NCI-H1694 treated with DMSO at 0.1 percent for 48 hours (cell line): ENCODE measurements at regions not wholly inside any gene's neighbourhood (a gene's known extent, or its start where the extent isn't known, plus 50 kb on each side); places are given as distances from the start of the nearest gene placed in this dataset.
"Not testable (repeated sequence)": the region's sequence is repeated elsewhere in the genome, so short reads cannot be mapped to it uniquely, and the experiment has no call there.

ENCODE experiments used
- DNase-seq: peaks from one replicate; lab custom pipeline; 2025; lab: John Stamatoyannopoulos, UW

DNA sequence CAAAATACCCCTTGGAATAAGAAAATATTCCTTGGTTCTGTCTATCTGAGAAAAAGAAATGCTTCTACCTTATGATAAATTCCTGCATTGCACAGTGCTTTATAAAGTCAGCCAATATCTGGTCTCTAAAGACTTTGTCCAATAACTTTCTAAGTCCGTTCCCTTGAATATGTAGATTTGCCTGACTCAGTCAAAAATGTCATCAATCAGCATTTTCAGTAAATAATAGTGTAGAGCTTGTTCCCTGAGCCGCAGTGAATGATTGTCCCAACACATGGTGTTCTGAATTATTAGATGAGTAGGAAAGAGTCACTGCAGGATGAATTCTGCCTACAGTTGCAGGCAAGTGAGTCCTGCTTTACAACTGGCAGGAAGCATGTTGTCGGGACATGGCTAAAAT, 316.8 kb upstream of the RBMS1 start:
- DNase-seq: no peak

DNA sequence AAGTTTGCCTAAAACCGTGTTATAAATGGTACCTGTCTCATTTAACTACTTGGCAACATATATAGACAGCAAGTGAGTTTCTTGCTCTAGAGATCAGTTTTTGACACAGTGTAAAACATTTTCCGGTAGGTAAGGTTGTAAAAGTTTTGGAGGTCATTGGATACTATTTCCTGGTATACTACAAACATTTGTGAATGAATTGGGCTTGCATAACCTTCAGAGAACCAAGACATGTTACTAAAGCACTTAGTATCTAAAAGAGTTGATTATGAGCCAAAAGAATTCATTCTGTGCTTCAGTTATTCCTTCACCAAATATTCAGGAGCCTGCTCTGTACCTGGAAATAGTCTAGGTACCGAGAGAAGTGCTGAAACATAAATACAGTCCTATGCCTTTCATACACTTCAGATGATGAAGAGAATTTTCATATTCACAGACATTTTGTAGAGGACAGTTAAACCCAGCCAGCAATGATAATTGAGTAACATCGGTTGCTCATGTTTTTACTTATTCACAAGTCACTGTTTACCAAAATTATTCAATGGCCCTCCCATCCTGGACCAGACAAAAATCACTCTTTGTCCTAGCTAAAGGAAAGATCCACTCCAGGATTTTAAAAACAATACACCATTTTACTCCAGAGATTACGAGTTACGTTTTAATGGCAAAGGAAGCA, 319.4 kb upstream of the RBMS1 start:
- no peak for DNase-seq

DNA sequence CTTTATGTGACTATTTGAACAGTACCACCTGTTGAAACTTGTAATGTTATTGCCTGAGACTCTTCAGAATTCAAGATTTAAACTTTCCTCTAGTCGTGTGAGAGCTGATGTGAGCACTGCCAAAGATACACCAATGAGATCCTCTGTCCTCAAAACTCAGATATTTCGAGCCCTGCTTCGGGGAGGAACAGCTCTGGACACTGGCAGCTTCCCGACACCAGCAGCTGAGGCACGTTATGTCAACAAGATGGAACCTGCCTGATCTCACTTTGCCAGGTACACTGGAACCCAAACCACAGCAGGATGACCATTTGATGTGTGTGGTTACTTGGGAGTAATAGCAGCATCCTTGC, 319.9 kb upstream of the RBMS1 start:
- no peak for DNase-seq

DNA sequence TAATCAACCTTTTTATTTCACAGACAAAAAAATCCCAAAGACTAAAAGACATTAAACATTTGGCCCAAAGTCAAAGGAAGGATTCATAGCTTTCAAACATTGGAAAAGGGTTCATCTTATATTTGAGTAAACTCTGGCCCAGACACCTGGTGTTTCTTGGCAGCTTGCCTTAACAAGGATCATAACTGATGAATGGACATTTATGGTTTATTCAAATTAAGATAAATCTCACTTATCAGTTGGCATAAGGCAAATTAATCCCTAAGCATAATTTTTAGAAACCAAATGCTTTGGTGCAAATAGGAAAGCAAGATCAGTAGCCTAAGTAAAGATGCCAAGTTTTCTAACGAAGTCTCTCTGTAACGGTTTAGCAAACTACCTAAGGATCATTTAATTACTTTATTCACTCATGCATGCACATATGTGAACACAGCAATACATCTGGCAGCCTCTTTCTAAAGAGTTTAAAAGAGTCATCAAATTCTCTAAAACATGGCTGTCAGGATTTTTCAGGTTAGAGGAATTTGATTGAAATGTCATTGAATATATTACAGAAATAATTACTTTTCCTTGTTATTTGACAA, 323.4 kb upstream of the RBMS1 start:
- no peak for DNase-seq

DNA sequence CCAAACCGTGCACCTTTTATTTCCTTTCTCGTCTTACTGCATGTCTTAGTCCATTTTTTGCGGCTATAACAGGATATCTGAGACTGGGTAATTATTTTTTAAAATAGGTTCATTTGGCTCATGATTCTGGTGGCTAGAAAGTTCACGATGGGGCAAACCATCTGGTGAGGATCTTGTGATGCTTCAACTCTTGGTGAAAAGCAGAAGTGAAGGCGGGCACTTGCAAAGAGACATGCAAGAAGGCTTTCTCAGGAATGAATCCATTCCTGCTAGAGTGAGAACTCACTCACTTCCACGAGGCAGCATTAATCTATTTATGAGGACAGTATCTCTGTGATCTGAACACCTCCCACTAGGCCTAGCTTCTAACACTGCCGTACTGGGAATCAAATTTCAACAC, 327.1 kb upstream of the RBMS1 start:
- DNase-seq: no peak

DNA sequence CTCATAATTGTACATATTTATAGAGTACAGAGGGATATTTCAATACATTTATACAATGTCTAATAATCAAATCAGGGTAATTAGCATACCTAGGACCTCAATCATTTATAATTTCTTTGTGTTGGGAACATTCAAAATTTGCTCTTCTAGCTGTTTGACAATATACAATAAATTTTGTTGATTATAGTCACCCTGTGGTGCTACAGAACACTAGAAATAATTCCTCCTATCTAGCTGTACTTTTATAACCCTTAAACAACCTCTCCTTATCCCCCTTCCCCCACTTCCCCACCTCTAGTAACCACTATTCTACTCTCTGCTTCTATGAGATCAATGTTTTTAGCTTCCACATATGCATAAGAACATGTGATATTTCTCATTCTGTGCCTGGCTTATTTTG, 328.4 kb upstream of the RBMS1 start:
- DNase-seq: no peak

DNA sequence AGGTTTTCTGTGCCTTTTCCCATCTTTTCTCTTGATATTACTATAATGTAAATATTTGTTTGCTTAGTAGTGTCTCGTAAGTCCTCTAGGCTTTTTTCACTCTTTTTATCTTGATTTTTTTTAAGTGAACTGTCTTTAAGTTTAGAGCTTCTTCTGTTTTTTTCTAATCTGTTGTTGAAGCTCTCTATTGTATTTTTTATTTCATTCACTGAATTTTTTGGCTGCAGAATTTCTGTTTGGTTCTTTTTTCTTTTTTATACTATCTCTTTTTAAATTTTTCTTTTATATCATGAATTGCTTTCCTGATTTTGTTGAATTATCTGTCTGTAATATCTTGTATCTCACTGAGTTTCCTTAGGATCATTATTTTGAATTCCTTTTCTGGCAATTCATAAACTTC, 331.8 kb upstream of the RBMS1 start:
- no peak for DNase-seq

DNA sequence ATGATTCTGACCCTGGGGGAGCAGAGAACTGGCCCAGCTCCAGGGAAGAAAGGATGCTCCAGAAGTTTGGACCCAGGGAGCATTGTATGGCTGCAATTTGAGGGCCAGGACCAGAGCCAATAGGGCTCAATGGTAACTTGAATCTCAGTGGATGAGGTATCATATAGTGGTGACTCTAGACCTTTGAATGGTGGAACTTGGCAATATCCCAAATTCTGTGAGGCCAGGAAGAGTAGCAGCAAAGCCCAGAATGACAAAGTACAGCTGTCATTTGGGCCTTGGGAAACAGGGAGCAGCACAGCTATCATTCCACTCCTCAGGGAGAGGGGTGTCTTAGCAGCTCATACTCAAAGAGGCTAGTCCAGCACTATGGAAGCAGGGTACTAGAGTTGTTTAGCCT, 332.9 kb upstream of the RBMS1 start:
- no peak for DNase-seq

DNA sequence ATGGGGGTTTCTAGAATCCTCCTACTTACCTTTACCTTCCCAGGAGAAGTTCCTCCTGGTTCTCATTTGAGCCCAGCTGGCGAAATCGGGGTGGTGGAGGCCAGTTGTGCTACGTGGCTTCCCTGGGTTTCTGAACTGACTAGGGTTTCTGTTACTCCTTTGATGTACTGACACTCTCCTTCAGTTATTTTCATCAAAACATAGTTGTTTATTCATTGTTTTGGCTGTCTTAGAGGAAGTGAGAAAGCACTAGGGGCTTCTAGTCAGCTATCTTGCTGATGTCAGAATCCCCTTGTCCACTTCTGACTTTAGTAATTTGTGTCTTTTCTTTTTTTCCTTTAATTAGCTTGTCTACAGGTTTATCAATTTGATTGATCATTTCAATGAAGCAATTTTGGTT, 332.2 kb upstream of the TANK start:
- DNase-seq: no peak

DNA sequence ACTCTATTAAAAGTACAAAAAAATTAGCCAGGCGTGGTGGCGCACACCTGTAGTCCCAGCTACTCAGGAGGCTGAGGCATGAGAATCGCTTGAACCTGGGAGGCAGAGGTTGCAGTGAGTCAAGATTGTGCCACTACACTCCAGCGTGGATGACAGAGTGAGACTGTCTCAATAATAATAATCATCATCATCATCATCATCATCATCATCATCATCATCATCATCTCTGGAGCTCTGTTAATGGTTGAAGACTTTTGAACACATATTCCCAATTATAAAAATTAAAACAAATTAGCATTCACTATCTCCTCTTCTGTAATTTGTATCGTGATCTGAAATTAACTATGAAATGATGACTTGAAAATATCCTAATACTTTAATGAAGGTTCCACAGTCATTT, 327.8 kb upstream of the TANK start:
- not testable (repeated sequence) for DNase-seq

DNA sequence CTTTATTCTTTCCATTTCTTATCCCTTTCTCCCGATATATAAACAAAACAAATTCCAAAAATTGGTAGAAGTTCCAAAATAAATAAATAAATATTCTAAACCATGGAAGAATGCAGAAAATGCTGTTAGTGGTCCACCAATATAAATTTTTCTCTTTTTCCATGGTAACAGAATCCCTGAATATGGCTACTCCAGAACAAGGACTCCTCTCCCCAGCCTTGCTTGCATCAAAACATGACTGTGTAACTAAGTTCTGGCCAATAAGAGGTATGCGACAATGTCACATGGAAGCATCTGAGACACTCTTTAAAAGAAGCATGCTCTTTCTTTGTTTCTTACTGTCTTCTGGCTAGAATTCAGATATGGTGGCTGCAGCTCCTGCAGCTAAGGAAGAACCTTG, 325.1 kb upstream of the TANK start:
- no peak for DNase-seq

DNA sequence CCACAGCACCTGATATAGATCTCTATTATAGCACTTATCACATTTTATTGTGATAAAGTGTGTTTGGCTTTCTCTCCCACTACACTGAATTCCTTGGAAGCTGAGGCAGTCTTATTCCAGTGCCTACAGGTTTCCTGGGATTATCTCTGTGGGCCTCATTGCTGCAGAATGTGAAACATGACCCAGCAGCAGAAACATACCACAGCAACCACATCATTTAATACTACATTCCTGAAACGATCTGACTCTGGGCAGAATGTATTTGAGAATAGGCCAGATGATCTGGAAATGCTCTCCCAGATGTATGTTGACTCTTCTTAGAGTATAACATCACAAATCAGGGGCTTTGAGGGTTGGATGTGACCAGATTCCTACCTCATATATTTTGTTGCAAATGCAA, 323.5 kb upstream of the TANK start:
- DNase-seq: no peak

DNA sequence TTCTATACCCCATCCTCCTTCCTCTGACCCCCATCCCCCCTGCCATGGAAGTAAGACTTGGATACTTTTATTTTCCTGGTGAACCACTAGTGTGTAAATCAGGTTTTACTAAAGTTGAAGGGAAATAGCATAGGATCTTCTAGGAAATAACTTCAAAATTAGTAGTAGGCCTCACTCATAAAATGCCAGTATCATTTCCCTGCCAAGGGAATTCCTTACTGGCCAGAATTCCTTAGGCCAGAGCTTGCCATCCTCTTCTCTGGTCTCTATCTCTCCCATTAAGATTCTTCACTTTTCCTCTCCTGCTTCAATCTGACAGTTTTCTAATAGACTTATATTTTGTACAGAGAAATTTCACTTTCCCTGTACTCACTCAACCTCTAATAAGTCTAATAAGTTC, 322.8 kb upstream of the TANK start:
- no peak for DNase-seq

DNA sequence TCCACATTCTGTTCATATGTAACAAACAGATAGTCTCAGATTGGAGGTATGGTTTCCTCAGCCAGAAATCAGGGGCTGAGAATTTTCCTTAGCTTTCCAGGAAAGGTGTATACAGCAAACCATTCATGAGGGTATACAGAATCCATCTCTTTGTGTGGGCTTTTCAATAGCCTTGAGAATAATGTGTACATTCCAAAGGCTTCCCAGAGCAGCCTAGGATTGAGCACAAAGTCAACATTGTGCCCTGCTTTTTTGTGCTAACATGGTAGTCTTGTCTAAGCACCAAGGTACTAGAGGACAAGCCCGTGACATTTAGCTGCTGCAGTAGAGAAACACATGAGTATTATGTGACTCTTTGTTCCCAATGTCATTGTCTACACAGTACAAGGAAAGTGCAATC, 322.1 kb upstream of the TANK start:
- DNase-seq: no peak

DNA sequence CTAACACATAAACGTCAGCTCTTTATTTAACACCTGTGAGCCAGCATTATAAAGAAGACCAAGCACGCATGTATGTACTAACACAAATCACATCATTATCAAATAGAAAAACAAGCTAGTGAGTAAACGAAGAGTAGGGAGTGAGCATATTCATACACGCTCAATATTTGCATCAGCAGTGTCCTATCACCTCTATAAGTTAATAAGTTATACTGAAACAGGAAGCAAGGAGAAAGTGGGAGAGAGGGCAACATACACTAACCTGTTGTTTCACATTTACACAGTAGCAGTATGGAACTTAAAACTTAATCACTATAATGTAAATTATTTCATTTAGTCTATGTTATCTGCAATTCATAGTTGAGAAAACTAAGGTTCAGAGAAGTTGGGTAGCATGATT, 321.5 kb upstream of the TANK start:
- no peak for DNase-seq

DNA sequence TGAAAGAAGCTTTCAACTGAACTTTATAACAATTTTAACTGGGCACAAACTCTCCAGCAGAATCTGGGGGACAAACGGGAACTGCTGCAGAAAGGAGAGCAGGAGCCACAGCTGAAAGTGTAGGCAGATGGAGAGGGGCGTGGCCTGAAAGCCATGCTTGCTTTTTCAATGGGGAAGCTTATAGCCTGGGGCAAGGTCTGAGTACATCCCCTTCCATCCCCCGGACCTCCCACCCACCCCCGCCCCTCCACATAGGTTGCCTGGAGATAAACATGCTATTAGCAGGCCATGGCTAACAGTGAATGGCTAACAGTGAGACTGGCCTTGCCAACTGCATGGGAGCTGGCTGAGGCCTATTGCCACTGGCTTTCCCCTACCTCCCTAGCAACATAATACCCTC, 317.9 kb upstream of the TANK start:
- no peak for DNase-seq

DNA sequence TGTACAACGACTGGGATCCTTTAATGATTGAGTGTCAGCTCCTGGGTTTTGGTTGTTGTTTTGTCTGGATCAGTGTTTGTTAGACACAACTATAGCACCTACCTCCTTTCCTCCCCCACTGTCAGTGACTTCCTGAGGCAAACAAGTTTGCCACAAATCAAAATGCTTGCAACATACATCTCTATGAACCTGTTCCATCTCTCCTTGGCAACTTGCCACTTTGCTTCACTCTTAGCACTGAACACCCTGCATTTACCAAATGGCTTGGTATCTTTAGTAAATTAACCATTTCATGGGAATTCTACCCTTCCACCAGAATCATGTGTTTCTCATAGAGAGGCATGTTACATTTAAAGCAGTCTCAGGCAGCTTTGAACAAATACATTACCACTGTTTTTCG, 301.1 kb upstream of the TANK start:
- no peak for DNase-seq

DNA sequence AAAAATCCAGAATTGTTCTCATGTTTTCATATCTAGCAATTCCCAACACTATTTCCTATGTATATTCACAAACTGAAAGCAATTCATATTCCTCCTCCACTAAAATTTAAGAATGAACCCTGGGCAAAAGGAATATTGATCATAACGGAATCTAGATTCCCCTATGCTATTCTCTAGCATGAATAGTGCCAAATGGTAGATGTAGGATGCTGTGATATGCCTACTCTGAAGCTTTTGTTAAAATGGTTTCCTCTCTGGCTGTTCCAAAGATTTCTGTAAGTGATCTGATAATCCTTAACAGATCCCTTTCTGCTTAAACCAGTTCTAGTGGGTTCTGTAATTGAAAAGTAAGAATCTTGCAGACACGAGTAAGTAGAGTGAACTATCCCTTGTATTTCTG, 298.0 kb upstream of the TANK start:
- DNase-seq: no peak

DNA sequence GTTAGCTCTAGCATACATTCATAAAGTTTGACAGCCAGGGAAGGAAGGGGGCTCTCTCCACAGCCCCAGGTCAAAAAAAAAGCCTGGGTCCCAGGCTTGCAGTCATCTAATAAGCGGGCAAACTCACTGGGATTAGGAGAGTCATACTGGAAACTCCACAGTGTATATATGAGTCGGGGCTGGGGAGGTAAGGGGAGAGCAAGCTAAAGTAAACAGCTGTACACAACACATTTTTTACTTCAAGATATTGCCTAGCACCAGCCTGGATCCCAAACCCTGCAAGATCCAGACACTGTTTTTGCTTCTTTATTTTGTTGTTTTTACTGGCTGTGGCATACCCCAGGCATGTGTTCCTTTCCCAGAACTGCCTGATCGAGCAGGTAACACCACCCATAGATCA, 291.3 kb upstream of the TANK start:
- DNase-seq: no peak

DNA sequence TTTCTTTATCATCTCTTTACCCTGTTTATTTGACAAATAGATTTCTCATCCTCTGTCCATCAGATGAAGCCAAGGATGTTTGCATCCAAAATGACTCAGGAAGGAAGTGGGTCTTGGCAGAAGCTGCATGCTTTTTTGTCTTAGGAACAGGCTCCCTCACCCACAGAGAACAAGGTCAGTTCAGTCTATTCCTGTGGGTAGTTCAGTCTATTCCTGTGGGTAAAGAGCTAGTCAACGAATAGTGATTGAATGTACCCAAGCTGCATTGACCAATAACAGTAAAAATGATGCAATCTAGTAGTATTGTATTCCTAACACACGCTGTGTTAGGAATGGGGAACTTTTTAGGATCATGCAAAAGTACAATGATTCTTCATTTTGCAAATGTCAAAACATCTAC, 290.8 kb upstream of the TANK start:
- no peak for DNase-seq

DNA sequence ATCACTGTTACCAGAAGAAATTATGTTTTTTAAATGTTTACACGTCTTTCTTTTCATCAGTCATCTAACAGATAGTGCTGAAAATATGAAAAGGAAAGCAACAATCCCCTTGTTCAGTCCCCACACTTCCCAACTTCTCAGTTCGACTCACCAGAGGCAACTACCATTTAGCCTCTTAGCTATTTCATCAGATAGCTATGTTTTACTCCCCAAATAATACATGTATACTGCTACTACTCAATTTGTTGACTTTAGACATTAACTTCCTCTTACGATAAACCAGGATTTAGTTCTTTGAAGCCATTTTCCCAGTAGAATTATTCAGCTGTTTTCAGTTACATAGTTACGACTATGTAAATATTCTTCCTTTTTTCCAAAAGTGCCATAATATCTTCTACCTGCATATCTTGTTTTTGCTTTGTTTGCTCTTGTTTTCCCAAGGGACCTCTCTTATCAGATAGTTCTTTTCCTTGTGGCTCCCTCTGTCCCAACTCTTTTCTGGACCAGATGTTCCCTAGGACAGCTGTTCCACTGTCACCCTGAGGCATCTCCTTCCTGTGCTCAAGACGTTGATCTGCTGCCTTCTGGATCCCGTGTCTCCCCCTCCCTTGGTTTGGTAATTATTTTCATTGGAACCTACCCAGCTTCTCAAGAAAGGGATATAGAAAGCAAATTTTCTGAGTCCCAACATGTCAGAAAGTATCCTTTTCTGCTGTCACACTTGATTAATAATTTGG, 289.3 kb upstream of the TANK start:
- DNase-seq: no peak

DNA sequence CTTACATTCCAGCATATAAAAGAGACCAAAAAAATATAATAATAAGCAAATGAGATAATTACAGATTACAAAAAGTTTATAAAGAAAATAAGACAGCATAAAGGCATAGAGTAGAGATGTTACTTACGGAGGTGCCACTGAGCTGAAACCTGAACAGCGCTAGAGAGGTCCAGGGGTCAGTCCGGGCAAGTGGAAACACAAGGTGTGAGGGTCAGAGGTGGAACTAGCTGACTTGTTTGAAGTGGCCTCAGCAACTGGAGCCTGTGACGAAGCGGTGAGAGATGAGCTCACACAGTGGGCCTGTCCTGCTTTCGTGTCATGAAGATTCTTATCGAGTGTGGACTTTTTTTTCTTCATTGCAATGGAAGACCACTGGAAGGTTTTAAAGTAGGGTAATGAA, 288.3 kb upstream of the TANK start:
- DNase-seq: no peak

DNA sequence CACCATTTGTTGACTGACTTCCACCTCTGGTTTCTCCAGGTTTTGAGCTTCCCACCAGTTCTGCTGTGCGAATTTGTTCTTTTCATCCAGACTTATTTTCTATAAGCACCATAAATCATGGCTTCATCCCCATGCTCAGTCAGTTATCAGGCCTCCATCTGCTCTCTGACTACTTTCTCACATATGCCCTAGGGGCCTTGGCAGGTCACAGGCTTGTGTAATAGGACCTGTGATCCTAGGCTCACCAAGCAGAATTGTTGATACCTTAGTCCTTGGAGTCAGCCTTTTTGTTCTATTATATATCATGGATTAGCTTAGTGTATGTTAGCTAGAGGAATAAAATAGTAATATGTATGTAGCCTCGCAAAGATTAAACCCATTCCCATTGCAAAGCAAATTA, 284.2 kb upstream of the TANK start:
- DNase-seq: no peak

DNA sequence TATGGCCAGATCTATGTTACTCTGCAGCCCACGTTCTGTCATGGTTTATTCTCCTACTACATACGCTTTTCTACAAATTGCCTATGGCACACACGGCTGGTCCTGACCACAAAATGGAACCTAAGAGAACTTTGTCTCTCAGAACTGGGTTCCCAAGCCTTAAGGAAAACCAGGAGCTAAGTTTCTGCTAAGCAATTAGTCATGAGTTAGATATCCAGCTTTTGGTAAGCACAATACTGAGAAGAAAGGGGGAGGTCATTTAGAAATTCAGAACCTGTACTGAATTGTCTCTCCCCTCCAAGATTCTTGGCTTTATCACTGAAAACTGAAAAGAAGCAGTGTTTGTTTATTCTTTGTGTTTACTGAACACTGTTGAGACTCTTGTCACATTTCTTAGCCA, 283.5 kb upstream of the TANK start:
- no peak for DNase-seq
